OCI-LY1 (cell line): ENCODE measurements at regions not wholly inside any gene's neighbourhood (a gene's known extent, or its start where the extent isn't known, plus 50 kb on each side); places are given as distances from the start of the nearest gene placed in this dataset.

Experiments used
- H2AFZ ChIP-seq: fragments of 200-600 bp; sonication (generic), shearing (Covaris generic); 2 replicates; pipeline ENCODE4 v1.6.0; 2014; ENCODE audit warnings: antibody characterized with exemption, mild to moderate bottlenecking, low read length
- H3F3A ChIP-seq: fragments of 200-600 bp; sonication (generic), shearing (Covaris generic); 2 replicates; pipeline ENCODE4 v1.6.0; 2014; ENCODE audit warnings: mild to moderate bottlenecking, antibody characterized with exemption, low read length, moderate library complexity; ENCODE audit not compliant: insufficient read depth
- H3K27ac ChIP-seq: fragments of 200-600 bp; sonication (generic); 2 replicates; pipeline ENCODE4 v1.5.1; 2014; ENCODE audit warnings: low read length, mixed run types, mild to moderate bottlenecking, low read depth; ENCODE audit not compliant: poor library complexity, severe bottlenecking
- H3K27me3 ChIP-seq: fragments of 200-600 bp; sonication (generic); 2 replicates; pipeline ENCODE4 v1.6.0; 2014; ENCODE audit warnings: antibody characterized with exemption, mild to moderate bottlenecking, low read length, moderate library complexity; ENCODE audit not compliant: insufficient read depth
- H3K36me3 ChIP-seq: fragments of 200-600 bp; sonication (generic); 2 replicates; pipeline ENCODE4 v1.6.1; 2014; ENCODE audit warnings: mild to moderate bottlenecking, antibody characterized with exemption, low read length, moderate library complexity, mixed read lengths; ENCODE audit not compliant: insufficient read depth
- H3K4me1 ChIP-seq: fragments of 200-600 bp; sonication (generic); 2 replicates; pipeline ENCODE4 v1.5.1; 2014; ENCODE audit warnings: mild to moderate bottlenecking, low read length, moderate library complexity; ENCODE audit not compliant: insufficient read depth, severe bottlenecking
- H3K4me2 ChIP-seq: fragments of 200-600 bp; sonication (generic), shearing (Covaris generic); 2 replicates; pipeline ENCODE4 v1.6.1; 2014; ENCODE audit warnings: low read length
- H3K4me3 ChIP-seq: fragments of 200-600 bp; sonication (generic); 2 replicates; pipeline ENCODE4 v1.5.1; 2014; ENCODE audit warnings: low read length, low read depth, mild to moderate bottlenecking, mixed read lengths; ENCODE audit not compliant: poor library complexity, severe bottlenecking
- H3K79me2 ChIP-seq: fragments of 200-600 bp; shearing (Covaris generic); 2 replicates; pipeline ENCODE4 v1.6.1; 2016; ENCODE audit warnings: mixed run types, low read length, mixed read lengths; ENCODE audit not compliant: insufficient read depth
- H3K9ac ChIP-seq: fragments of 200-600 bp; sonication (generic), shearing (Covaris generic); 2 replicates; pipeline ENCODE4 v1.6.1; 2014; ENCODE audit warnings: mild to moderate bottlenecking, low read length, mixed read lengths
- H3K9me2 ChIP-seq: fragments of 200-600 bp; sonication (generic), shearing (Covaris generic); 2 replicates; pipeline ENCODE4 v1.6.1; 2014; ENCODE audit warnings: low read depth, mild to moderate bottlenecking, low read length, mixed read lengths
- H3K9me3 ChIP-seq: fragments of 200-600 bp; shearing (Covaris generic); 2 replicates; pipeline ENCODE4 v1.6.1; 2014; ENCODE audit warnings: low read length, mixed read lengths
- H4K20me1 ChIP-seq: fragments of 200-600 bp; sonication (generic), shearing (Covaris generic); 2 replicates; pipeline ENCODE4 v1.6.0; 2016; ENCODE audit warnings: mild to moderate bottlenecking, low read length; ENCODE audit not compliant: insufficient read depth
- EZH2 ChIP-seq: fragments of 200-600 bp; sonication (generic), shearing (Covaris generic); IDR thresholded peaks from 2 replicates; pipeline ENCODE4 v1.8.0; 2017; ENCODE audit warnings: borderline replicate concordance, mixed run types, mild to moderate bottlenecking, antibody characterized with exemption, low read length, moderate library complexity, mixed read lengths
- TF ChIP-seq, protein P1 (sequence below): fragments of 200-600 bp; sonication (generic), shearing (Covaris generic); IDR thresholded peaks from 2 replicates; pipeline ENCODE4 v1.5.1; 2017; ENCODE audit warnings: mild to moderate bottlenecking, antibody characterized with exemption, low read length, moderate library complexity, mixed read lengths

DNA sequence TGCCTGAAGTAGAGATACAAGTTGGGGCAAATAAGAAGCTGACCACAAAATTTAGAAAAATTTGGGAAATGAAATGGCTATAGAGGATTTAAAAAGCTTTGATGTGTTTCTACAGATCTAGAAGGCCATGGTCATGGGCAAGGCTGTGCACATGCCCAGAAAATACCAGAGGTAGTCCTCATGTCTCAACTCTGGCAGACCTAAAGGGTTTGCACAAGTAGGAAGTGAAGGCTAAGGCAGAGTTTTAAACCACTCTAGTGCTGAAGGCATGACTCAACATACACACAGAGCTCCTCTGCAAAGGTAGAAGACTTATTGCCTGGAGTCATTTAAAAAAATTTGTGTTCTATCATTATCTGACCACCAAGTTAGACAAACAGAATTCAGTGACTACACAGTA lies 364.6 kb downstream of the CCSER2 start:
- Histone ChIP-seq H4K20me1 (no peaks in the 10 kb centered on the region), H3K9me3 (0 out of 2 replicates have a peak, but pooled peaks cover 3% of the 10 kb centered on the region), H3K9me2 (no peaks in the 10 kb centered on the region), H3K4me2 (no peak overlapping the region), H3F3A (no peaks in the 10 kb centered on the region), H3K27ac (no peak overlapping the region), H3K27me3 (no peaks in the 10 kb centered on the region; the same call in 1 of the 2 replicates), H3K36me3 (no peaks in the 10 kb centered on the region), H3K4me3 (no peak overlapping the region), H2AFZ (no peak overlapping the region), H3K4me1 (no peaks in the 10 kb centered on the region), H3K9ac (no peak overlapping the region), H3K79me2 (no peaks in the 10 kb centered on the region)
- TF ChIP-seq, protein P1, sequence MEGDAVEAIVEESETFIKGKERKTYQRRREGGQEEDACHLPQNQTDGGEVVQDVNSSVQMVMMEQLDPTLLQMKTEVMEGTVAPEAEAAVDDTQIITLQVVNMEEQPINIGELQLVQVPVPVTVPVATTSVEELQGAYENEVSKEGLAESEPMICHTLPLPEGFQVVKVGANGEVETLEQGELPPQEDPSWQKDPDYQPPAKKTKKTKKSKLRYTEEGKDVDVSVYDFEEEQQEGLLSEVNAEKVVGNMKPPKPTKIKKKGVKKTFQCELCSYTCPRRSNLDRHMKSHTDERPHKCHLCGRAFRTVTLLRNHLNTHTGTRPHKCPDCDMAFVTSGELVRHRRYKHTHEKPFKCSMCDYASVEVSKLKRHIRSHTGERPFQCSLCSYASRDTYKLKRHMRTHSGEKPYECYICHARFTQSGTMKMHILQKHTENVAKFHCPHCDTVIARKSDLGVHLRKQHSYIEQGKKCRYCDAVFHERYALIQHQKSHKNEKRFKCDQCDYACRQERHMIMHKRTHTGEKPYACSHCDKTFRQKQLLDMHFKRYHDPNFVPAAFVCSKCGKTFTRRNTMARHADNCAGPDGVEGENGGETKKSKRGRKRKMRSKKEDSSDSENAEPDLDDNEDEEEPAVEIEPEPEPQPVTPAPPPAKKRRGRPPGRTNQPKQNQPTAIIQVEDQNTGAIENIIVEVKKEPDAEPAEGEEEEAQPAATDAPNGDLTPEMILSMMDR: no peak
- TF ChIP-seq EZH2: no peak

DNA sequence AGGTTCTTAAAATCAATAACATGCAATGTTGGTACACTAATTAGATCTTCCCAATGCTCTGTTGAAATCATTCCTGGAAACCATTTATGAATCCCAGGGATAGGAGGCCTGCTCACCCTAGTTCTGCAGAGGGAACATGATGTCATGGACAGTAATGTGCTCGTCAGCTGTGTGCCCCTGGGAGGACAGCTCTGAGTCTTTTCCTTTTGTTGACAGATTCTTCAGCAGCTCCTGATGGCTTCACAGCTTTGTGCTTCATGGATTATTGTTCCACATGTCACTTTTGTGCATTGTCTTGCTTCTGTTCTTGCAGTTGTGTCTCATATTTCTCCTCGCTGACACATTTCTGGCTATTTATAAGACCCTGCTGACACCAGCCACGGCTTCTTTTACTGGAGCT lies 367.5 kb downstream of the CCSER2 start:
- H2AFZ ChIP-seq: no peak overlapping the region
- no peaks in the 10 kb centered on the region for H3K9me2 ChIP-seq
- no peaks in the 10 kb centered on the region; the same call in 1 of the 2 replicates for H3K27me3 ChIP-seq
- H3F3A ChIP-seq: no peaks in the 10 kb centered on the region
- H3K9ac ChIP-seq: no peak overlapping the region
- no peak for TF ChIP-seq EZH2
- TF ChIP-seq, protein P1: no peak
- H3K4me3 ChIP-seq: no peak overlapping the region
- 0 out of 2 replicates have a peak, but pooled peaks cover 3% of the 10 kb centered on the region for H3K9me3 ChIP-seq
- H4K20me1 ChIP-seq: no peaks in the 10 kb centered on the region
- H3K79me2 ChIP-seq: no peaks in the 10 kb centered on the region
- no peak overlapping the region for H3K4me2 ChIP-seq
- no peaks in the 10 kb centered on the region for H3K4me1 ChIP-seq
- no peaks in the 10 kb centered on the region for H3K36me3 ChIP-seq
- no peak overlapping the region for H3K27ac ChIP-seq

DNA sequence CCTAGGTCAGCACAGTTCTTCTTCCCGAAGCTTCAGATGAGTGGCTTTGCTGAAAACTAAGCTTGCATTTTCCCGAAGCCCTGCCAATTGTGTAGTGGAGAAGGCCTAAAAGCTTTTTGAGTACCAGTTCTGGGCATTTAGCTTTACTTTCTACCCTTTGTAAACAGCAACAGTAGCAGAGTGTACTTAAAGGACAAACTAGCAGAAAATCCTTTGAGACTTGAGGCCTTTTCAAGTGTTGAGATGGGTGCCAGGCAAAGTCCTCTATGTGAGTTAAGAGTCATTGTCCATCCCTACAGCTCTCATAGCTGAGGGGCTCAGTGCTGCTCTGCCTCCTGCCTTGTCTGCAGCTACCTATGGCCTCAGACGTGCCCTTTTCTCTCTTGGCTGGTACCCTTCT lies 368.2 kb downstream of the CCSER2 start:
- Histone ChIP-seq H3K9me2 (no peaks in the 10 kb centered on the region), H3K9ac (no peak overlapping the region), H3K4me3 (no peak overlapping the region), H3K27ac (no peak overlapping the region), H3K4me1 (no peaks in the 10 kb centered on the region), H3K4me2 (no peak overlapping the region), H4K20me1 (no peaks in the 10 kb centered on the region), H2AFZ (no peak overlapping the region), H3K36me3 (no peaks in the 10 kb centered on the region), H3K79me2 (no peaks in the 10 kb centered on the region), H3K27me3 (no peaks in the 10 kb centered on the region), H3F3A (no peaks in the 10 kb centered on the region), H3K9me3 (0 out of 2 replicates have a peak, but pooled peaks cover 3% of the 10 kb centered on the region)
- TF ChIP-seq, protein P1: no peak
- no peak for TF ChIP-seq EZH2
